Epithelial cell of prostate (primary cell): ENCODE measurements at regions not wholly inside any gene's neighbourhood (a gene's known extent, or its start where the extent isn't known, plus 50 kb on each side); places are given as distances from the start of the nearest gene placed in this dataset.

Experiments used
- DNase-seq: peaks from one replicate; pipeline ENCODE4 v3.0.0-alpha.2; 2011; ENCODE audit warnings: low read depth, low spot score
- H3K27ac ChIP-seq: fragments of 450-650 bp; 2 replicates; pipeline ENCODE4 v1.5.1; 2017; ENCODE audit warnings: mild to moderate bottlenecking

DNA sequence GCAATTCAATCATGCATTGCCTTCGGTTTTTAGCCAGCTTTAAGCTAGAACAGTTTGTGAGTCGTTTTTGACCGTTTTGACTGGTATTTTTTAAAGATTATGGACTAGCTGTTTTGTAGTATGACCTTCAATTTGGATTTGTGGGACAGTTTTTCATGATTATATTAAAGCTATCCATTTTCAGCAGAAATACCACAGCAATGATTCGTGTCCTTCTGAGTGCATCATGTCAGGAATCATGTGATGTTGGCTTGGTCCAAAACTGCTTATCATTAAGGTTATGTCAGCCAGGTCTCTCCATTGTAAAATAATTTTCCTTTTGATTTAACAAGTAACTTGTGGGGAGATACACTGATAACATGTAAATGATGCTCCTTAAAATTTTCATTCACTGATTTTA lies 229.0 kb downstream of the POSTN start:
- no peak overlapping the region for H3K27ac ChIP-seq
- DNase-seq, result no peak

GRCh38 chr13:37368501-37368900 lies 230.1 kb downstream of the POSTN start:
- no peak for DNase-seq

GRCh38 chr13:37366044-37366770 lies 232.4 kb downstream of the POSTN start:
- DNase-seq, result no peak
- no peak overlapping the region for H3K27ac ChIP-seq

More at GRCh38 chr13:37368501-37368900, 230.1 kb downstream of the POSTN start:
- H3K27ac ChIP-seq, result no peak overlapping the region

DNA sequence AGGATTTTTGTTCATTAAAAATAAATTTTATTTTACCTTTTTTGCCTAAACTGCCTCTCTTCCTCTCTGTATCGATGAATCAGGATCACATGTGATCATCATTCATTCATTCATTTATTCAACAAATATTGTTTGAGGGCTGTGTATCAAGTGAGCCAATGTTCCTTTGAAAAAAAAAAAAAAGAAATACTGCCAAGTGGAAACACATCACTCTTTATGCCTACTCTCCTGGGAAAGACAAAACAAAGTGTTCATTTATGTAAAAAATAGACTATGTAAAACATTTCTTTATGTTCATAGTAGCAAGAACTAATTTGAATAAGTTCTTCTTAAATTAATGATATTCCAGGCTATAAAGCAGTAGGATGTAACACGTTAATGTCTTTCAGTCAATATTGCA lies 233.1 kb downstream of the POSTN start:
- H3K27ac ChIP-seq, result no peak overlapping the region
- no peak for DNase-seq

DNA sequence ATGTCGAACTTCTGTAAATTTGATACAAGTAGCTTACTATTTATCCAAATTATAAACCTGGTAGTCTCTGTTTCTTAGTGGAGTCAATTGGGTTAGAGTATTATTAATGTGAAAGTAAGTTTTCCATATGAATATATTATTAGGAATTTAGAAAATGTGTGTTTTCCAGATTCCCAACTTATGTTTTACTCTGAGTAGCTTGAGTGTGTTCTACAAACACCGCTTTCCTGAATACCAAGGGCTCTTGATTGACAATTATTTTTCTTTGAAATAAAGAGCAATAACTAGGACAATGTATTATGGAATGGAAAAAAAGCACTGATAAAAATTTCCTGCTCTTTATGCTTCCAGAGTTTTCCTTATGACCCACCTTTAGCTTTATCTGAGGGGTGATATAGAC lies 233.6 kb downstream of the POSTN start:
- DNase-seq, result no peak
- no peak overlapping the region for H3K27ac ChIP-seq

DNA sequence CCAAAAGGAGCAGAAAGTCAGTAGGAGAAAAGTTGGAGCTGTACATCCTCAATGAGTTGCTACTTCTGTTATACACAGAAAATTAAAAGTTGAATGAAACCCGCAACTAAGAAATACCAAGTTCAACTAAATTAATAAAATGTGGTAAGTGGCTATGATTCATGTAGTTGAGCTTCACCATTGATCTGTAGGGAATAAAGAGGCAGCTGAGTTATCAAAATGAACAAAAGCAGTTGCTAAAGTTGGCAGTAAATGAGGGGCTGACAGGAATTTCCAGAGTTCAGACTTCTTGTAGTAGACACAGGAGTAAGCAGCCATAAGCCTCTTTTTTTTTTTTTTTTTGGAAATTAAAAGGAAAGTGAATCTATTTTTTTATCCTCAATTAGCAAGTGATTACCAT lies 234.6 kb downstream of the POSTN start:
- no peak overlapping the region for H3K27ac ChIP-seq
- DNase-seq, result no peak

GRCh38 chr13:37361608-37362007 lies 237.0 kb downstream of the POSTN start:
- no peak for DNase-seq

DNA sequence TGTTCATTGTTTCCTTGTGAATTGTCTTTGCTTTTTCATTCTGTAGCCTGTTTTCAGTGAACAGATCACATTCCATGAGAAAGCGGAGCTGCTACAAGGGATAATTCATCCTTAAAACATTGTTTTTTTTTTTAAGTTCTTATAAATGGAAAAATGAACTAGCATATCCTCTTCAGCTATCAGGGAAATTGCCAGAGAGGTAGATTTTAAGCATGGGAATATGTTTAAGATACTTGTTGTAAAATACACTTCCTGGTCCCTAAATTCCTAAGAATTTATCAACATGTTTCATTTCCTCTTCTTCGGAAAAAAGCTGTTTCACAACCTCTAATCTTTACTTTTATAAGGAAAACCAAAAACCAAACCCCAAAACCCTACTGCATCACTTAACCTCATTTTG lies 238.0 kb downstream of the POSTN start:
- DNase-seq, result no peak
- peak overlapping the region; percentile 40 for H3K27ac ChIP-seq

More at GRCh38 chr13:37361608-37362007, 237.0 kb downstream of the POSTN start:
- peak overlapping the region; percentile 40 for H3K27ac ChIP-seq

GRCh38 chr13:37357548-37357947 lies 241.0 kb downstream of the POSTN start:
- no peak for DNase-seq
- H3K27ac ChIP-seq, result no peak overlapping the region

- H3K27ac ChIP-seq, result no peak overlapping the region
- no peak for DNase-seq
Observed at GRCh38 chr13:37353911-37354310, 244.7 kb downstream of the POSTN start.

- H3K27ac ChIP-seq, result no peak overlapping the region
- no peak for DNase-seq
Observed at GRCh38 chr13:37351211-37351610, 245.7 kb upstream of the CSNK1A1L start.

GRCh38 chr13:37349916-37350315 lies 244.5 kb upstream of the CSNK1A1L start:
- no peak overlapping the region for H3K27ac ChIP-seq
- DNase-seq, result no peak

GRCh38 chr13:37348916-37349643 lies 243.6 kb upstream of the CSNK1A1L start:
- DNase-seq, result no peak
- H3K27ac ChIP-seq, result no peak overlapping the region

GRCh38 chr13:37345869-37346268 lies 240.4 kb upstream of the CSNK1A1L start:
- DNase-seq, result no peak
- no peak overlapping the region for H3K27ac ChIP-seq

GRCh38 chr13:37345391-37345790 lies 239.9 kb upstream of the CSNK1A1L start:
- DNase-seq, result no peak
- H3K27ac ChIP-seq, result no peak overlapping the region

GRCh38 chr13:37344056-37344455 lies 238.6 kb upstream of the CSNK1A1L start:
- H3K27ac ChIP-seq, result no peak overlapping the region
- no peak for DNase-seq

GRCh38 chr13:37342205-37342604 lies 236.7 kb upstream of the CSNK1A1L start:
- H3K27ac ChIP-seq, result no peak overlapping the region
- no peak for DNase-seq

- DNase-seq, result no peak
- H3K27ac ChIP-seq, result no peak overlapping the region
Observed at GRCh38 chr13:37340901-37341670, 235.6 kb upstream of the CSNK1A1L start.

DNA sequence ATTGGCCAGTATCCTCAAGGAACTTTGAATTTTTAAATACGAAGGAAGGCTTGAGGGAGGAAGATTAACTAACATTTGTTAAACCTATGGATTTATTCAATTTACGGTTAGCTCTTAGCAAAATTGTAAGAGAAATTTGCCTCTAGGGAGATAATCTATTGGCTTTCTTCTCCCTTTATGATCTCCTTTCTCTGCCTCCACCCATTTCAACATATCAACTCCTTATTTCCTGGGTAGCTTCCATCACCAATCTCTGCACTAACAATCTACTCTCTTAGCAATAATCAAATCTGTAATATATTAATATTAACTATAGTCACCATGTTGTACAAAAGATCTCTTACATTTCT lies 233.9 kb upstream of the CSNK1A1L start:
- no peak for DNase-seq
- no peak overlapping the region for H3K27ac ChIP-seq

DNA sequence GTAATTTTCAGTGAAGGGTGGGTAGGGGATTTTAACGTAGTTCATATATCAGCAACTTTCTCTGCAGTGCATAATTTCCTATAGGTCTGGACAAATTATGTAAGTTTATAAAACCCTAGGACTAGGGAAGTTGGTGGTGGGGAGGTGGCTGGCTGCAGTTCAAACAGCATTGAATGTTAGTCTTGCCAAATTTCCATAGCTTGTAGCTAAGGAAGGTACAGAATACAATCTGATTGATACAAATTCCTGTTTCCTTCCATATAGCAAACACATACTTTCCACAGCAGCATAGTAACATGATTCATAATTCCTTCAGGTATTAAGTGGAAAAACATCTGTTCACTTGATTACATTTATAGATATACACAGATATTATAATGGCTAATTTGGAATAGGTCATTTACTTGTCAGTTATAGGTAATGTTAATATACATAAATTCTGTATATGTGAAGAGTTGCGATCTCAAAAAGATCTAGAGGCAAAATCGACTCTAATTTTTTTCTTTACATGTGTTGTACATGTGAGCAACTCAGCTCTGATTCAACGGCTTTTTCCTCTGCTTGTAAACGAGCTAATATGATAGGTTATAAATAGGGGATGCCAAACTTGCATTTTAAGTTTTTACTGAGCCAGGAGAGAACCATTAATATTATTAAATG lies 233.4 kb upstream of the CSNK1A1L start:
- no peak for DNase-seq
- H3K27ac ChIP-seq, result no peak overlapping the region

DNA sequence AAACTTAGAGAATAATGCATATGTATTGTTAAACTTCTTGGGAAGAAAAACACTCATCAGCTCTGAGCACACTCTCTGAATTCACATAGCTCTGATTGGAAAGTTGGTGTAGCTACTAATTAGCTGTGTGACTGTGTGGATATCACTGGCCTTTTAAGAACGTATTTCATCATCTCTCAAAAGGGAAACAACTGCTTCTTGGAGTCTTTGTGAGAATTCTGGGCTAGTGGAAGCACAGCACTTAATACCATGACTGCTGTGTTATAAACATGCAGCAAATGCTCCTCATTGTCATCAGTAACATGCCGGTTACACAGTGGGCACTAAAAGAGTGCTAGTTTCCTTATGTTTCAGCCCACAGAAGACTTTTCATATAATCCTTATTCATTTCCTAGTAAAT lies 220.9 kb upstream of the CSNK1A1L start:
- DNase-seq, result no peak

More for the DNA sequence above, 220.9 kb upstream of the CSNK1A1L start:
- no peak overlapping the region for H3K27ac ChIP-seq
